Suprapubic skin (tissue), 4 donors: ENCODE measurements at regions not wholly inside any gene's neighbourhood (a gene's known extent, or its start where the extent isn't known, plus 50 kb on each side); places are given as distances from the start of the nearest gene placed in this dataset.

Source experiments
- DNase-seq, 2 donors: peaks; one replicate each; pipeline ENCODE4 v3.0.0-alpha.2; 2019; ENCODE audit warnings: low spot score in 2 of 2
- H3K27ac ChIP-seq: fragments of 200-600 bp; sonication (generic); one replicate; pipeline ENCODE4 v1.5.1; 2019
- H3K27me3 ChIP-seq: fragments of 200-600 bp; sonication (generic); one replicate; pipeline ENCODE4 v1.5.1; 2019
- H3K36me3 ChIP-seq: fragments of 200-600 bp; sonication (generic); one replicate; pipeline ENCODE4 v1.5.1; 2019
- H3K4me1 ChIP-seq: fragments of 200-600 bp; sonication (generic); one replicate; pipeline ENCODE4 v1.5.1; 2019
- H3K4me3 ChIP-seq: fragments of 200-600 bp; sonication (generic); one replicate; pipeline ENCODE4 v1.5.1; 2019; ENCODE audit warnings: mild to moderate bottlenecking
- H3K9me3 ChIP-seq: fragments of 200-600 bp; sonication (generic); one replicate; pipeline ENCODE4 v1.5.1; 2019
- CTCF ChIP-seq, 2 donors: fragments of 200-600 bp in 1 of 2; fragments of 450-650 bp in 1 of 2; sonication (generic) in 1 of 2; IDR thresholded peaks; one replicate each; pipeline ENCODE4 v1.5.1; 2016 to 2019; ENCODE audit warnings: antibody characterized with exemption in 2 of 2, mild to moderate bottlenecking in 1 of 2, moderate library complexity in 1 of 2
- EP300 ChIP-seq: sonication (generic); formaldehyde crosslinking; IDR thresholded peaks from one replicate; pipeline ENCODE4 v1.6.1; 2017; ENCODE audit warnings: antibody characterized with exemption
- POLR2A ChIP-seq, 2 donors: fragments of 450-650 bp; IDR thresholded peaks; one replicate each; pipeline ENCODE4 v1.6.1; 2017; ENCODE audit warnings: antibody characterized with exemption in 2 of 2, mild to moderate bottlenecking in 2 of 2, moderate library complexity in 2 of 2
- POLR2AphosphoS5 ChIP-seq, 3 donors: sonication (generic); formaldehyde crosslinking; IDR thresholded peaks; one replicate each; pipeline ENCODE4 v1.6.1; 2017; ENCODE audit warnings: antibody characterized with exemption in 3 of 3
- WGBS: methylation state at CpG from one replicate; pipeline ENCODE4 v1.1.5; 2018; 5-methylcytosine and 5-hydroxymethylcytosine counted together

DNA sequence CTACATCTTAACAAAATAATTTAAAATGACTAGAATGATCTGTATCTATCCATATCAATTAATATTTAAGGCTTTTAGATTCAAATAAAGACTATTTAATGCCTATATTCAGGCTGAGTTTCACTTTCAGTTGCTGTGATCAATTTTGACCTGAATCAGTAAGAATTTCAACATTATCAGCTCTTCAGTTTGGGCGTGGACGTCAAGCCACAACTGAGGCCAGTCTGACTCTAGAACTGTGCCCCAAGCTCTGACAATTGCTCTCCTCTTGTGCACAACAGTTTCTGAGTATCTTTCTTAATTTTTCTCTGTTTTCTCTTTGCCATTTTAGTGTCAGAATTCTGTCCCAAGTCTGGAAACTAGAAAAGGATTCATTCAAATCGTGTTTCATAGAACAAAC lies 1095.5 kb downstream of the PLA2G4A start:
- TF ChIP-seq POLR2AphosphoS5 (IDR thresholded peaks at IDR 0.05) (no peak), CTCF (IDR thresholded peaks at IDR 0.05) (no peak), EP300 (no peak), POLR2A (IDR thresholded peaks at IDR 0.05) (no peak)
- no peak overlapping the region for H3K4me3 ChIP-seq
- no peaks in the 10 kb centered on the region for H3K36me3 ChIP-seq
- no peak for DNase-seq
- H3K9me3 ChIP-seq, result no peaks in the 10 kb centered on the region
- no peak overlapping the region for H3K27ac ChIP-seq
- H3K4me1 ChIP-seq, result no peaks in the 10 kb centered on the region
- no peaks in the 10 kb centered on the region for H3K27me3 ChIP-seq
- 55% methylated on average over 3 of the region's 3 CpGs for WGBS

DNA sequence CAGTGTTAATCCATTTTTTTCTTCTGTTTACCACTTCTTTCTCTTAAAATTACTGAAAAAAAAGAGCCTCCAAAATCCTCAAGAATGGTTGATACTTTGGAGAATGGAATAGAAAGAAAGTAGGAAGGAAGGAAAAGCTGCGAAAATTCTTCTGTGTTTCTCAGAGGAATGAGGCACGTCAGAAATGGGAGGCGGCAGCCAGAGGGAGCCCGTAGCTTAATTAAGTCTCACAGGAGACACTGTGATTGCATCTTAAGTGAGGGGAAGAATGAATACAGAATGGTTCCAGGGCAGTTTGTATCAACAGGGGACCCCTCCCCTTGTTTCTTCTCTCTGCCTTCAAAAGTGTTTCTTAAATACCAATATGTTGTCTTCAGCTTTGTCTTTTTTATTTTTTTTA lies 1099.5 kb downstream of the PLA2G4A start:
- no peak for DNase-seq
- no peak overlapping the region for H3K4me3 ChIP-seq
- TF ChIP-seq EP300 (no peak), POLR2A (IDR thresholded peaks at IDR 0.05) (no peak), CTCF (IDR thresholded peaks at IDR 0.05) (no peak), POLR2AphosphoS5 (IDR thresholded peaks at IDR 0.05) (no peak)
- no peaks in the 10 kb centered on the region for H3K9me3 ChIP-seq
- no peaks in the 10 kb centered on the region for H3K27me3 ChIP-seq
- H3K36me3 ChIP-seq, result no peaks in the 10 kb centered on the region
- WGBS, result 15% methylated on average over 4 of the region's 4 CpGs
- no peak overlapping the region for H3K27ac ChIP-seq
- H3K4me1 ChIP-seq, result no peaks in the 10 kb centered on the region

DNA sequence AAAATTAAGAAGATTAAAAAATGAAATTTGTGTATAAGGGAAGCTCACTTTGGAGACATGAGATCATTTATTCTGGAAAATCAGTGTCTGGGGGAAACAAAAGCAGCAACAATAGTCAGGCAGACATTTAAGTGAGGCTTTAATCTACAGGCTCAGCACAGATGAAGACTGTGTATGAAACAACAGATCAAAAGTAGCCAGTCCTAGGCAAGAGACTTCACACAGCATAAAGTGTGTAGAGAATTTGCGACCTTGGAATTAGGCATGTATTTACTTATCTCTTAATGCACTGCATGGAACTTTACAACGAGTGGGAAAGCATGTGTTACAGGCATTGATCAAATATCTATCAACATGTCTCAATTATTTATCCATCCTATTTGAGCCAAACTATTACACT lies 1099.9 kb downstream of the PLA2G4A start:
- no peaks in the 10 kb centered on the region for H3K9me3 ChIP-seq
- H3K27ac ChIP-seq, result no peak overlapping the region
- no peak overlapping the region for H3K4me3 ChIP-seq
- H3K4me1 ChIP-seq, result no peaks in the 10 kb centered on the region
- WGBS, result 41% methylated on average over 2 of the region's 2 CpGs
- H3K27me3 ChIP-seq, result no peaks in the 10 kb centered on the region
- TF ChIP-seq POLR2A (IDR thresholded peaks at IDR 0.05) (no peak), CTCF (IDR thresholded peaks at IDR 0.05) (no peak), POLR2AphosphoS5 (IDR thresholded peaks at IDR 0.05) (no peak), EP300 (no peak)
- no peak for DNase-seq
- H3K36me3 ChIP-seq, result no peaks in the 10 kb centered on the region

DNA sequence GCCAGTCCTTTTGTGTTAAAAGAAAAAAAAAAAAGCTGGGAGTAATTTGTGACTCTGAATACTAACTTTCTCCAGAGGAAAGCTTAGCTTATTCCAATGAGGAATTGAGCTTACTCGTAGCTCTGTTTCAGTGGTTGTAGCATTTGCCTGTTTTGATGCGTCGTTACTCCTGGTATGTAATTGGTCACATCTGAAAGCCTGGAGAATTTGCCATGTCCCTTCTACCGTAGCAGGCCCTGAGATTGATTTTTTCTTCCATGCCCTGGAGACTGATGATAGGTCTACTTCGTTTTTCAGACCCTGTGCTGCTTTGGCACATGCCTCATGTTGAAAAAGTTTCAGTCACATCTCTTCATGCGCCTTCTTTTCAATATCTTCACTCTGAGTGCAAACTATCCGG lies 1103.0 kb downstream of the PLA2G4A start:
- Histone ChIP-seq H3K4me1 (no peaks in the 10 kb centered on the region), H3K36me3 (no peaks in the 10 kb centered on the region), H3K27me3 (no peaks in the 10 kb centered on the region), H3K9me3 (no peaks in the 10 kb centered on the region), H3K4me3 (no peak overlapping the region), H3K27ac (no peak overlapping the region)
- TF ChIP-seq EP300 (no peak), POLR2AphosphoS5 (IDR thresholded peaks at IDR 0.05) (no peak), POLR2A (IDR thresholded peaks at IDR 0.05) (no peak), CTCF (IDR thresholded peaks at IDR 0.05) (no peak)
- no peak for DNase-seq
- 60% methylated on average over 7 of the region's 7 CpGs for WGBS

DNA sequence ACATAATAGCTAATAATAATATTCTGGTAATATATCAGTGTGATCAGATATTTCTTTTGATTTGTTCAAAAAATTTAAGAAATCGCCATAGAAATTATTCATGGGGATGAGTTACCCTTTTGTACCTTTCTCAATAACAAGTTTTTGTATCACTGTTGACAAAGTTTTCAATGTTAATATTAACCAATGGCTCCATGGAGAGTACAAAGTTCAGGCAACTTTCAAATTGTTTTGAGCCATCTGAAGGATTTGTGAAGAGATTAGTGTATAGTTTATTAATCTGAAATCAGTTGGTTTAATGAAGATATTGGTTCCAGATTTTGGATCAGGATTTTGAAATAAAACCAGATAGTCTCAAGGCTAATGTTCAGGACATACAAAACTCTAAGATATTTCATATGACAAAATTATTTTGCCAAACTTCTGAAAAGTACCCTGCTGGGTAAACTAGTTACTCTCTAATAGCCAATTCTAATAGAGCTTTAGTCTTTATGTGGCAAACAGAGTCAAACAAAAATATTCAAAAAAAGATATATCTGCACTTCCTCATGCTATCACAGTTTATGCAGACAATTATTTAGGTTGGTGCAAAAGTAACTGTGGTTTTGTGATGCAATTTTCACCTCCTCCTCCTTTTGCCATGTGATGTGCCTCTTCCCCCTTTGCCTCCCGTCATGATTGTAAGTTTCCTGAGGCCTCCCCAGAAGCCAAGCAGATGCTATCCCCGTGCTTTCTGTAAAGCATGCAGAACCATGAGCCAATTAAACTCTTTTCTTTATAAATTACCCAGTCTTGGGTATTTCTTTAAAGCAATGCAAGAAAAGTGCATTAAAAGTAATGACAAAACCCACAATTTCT lies 1105.0 kb downstream of the PLA2G4A start:
- Histone ChIP-seq H3K9me3 (no peaks in the 10 kb centered on the region), H3K27ac (no peak overlapping the region), H3K36me3 (no peaks in the 10 kb centered on the region), H3K4me1 (no peaks in the 10 kb centered on the region), H3K4me3 (no peak overlapping the region), H3K27me3 (no peaks in the 10 kb centered on the region)
- DNase-seq, result no peak
- 79% methylated on average over 3 of the region's 3 CpGs for WGBS
- no peak for TF ChIP-seq POLR2AphosphoS5 (IDR thresholded peaks at IDR 0.05)
- no peak for TF ChIP-seq CTCF (IDR thresholded peaks at IDR 0.05)
- no peak for TF ChIP-seq EP300
- TF ChIP-seq POLR2A (IDR thresholded peaks at IDR 0.05), result no peak
